ENCODE measurements at regions not wholly inside any gene's neighbourhood (a gene's known extent, or its start where the extent isn't known, plus 50 kb on each side); places are given as distances from the start of the nearest gene placed in this dataset.

DNA sequence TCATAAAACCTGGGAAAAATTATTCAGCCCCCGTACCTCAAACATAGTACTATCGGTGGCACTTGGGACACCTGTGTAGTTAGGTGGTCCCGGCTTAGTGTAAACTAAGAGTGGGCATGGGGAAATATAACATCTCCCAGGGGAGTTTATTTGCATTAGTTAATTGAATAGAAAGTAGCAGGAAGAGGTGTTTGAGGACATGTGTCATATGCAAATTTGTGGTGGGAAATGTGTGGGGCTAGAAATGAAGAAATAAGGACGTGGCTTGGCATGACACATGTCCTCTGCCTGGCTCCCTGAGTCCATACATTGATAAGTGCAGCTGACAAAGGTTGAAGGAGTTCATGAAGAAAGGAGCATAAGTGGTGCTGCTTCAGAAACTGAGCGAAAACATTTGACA is 483.6 kb downstream of the SH2D1A start:
- no peak overlapping the region for H3K9ac ChIP-seq (ENCODE audit: low read depth in 1 of 2, low read length in 2 of 2)
- H3K4me1 ChIP-seq (ENCODE audit: control insufficient read depth in 4 of 4, insufficient read depth in 4 of 4, low read length in 3 of 4), result no peaks in the 10 kb centered on the region
- H3K4me3 ChIP-seq (ENCODE audit: low read depth in 1 of 3, low read length in 3 of 3), result no peak overlapping the region
- WGBS, result 90% methylated on average over 5 of the region's 5 CpGs
- H3K36me3 ChIP-seq (ENCODE audit: control insufficient read depth in 4 of 4, insufficient read depth in 3 of 4, low read depth in 1 of 4, low read length in 3 of 4), result no peaks in the 10 kb centered on the region
- no peak for DNase-seq (ENCODE audit: low spot score)
- H3K9me3 ChIP-seq (ENCODE audit: control insufficient read depth in 4 of 4, low read length in 3 of 4), result no peaks in the 10 kb centered on the region
- no peaks in the 10 kb centered on the region for H3K27me3 ChIP-seq (ENCODE audit: control insufficient read depth in 4 of 4, insufficient read depth in 4 of 4, low read length in 3 of 4)
- no peak for TF ChIP-seq NR2F2 (IDR thresholded peaks at IDR 0.05)
- no peak for TF ChIP-seq RAD21 (IDR thresholded peaks at IDR 0.05)
- TF ChIP-seq GABPA (IDR thresholded peaks at IDR 0.05 in 1 of 2, conservative IDR thresholded peaks at IDR 0.05 in 1 of 2), result no peak
- TF ChIP-seq, protein P1, sequence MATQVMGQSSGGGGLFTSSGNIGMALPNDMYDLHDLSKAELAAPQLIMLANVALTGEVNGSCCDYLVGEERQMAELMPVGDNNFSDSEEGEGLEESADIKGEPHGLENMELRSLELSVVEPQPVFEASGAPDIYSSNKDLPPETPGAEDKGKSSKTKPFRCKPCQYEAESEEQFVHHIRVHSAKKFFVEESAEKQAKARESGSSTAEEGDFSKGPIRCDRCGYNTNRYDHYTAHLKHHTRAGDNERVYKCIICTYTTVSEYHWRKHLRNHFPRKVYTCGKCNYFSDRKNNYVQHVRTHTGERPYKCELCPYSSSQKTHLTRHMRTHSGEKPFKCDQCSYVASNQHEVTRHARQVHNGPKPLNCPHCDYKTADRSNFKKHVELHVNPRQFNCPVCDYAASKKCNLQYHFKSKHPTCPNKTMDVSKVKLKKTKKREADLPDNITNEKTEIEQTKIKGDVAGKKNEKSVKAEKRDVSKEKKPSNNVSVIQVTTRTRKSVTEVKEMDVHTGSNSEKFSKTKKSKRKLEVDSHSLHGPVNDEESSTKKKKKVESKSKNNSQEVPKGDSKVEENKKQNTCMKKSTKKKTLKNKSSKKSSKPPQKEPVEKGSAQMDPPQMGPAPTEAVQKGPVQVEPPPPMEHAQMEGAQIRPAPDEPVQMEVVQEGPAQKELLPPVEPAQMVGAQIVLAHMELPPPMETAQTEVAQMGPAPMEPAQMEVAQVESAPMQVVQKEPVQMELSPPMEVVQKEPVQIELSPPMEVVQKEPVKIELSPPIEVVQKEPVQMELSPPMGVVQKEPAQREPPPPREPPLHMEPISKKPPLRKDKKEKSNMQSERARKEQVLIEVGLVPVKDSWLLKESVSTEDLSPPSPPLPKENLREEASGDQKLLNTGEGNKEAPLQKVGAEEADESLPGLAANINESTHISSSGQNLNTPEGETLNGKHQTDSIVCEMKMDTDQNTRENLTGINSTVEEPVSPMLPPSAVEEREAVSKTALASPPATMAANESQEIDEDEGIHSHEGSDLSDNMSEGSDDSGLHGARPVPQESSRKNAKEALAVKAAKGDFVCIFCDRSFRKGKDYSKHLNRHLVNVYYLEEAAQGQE (IDR thresholded peaks at IDR 0.05), result no peak
- TF ChIP-seq, protein P2, sequence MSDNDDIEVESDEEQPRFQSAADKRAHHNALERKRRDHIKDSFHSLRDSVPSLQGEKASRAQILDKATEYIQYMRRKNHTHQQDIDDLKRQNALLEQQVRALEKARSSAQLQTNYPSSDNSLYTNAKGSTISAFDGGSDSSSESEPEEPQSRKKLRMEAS (IDR thresholded peaks at IDR 0.05), result no peak
- no peak for TF ChIP-seq HNF4A (conservative IDR thresholded peaks at IDR 0.05)
- TF ChIP-seq FOXA1 (IDR thresholded peaks at IDR 0.05), result no peak
- no peak overlapping the region for H3K27ac ChIP-seq (ENCODE audit: low read depth in 1 of 2, low read length in 2 of 2)

DNA sequence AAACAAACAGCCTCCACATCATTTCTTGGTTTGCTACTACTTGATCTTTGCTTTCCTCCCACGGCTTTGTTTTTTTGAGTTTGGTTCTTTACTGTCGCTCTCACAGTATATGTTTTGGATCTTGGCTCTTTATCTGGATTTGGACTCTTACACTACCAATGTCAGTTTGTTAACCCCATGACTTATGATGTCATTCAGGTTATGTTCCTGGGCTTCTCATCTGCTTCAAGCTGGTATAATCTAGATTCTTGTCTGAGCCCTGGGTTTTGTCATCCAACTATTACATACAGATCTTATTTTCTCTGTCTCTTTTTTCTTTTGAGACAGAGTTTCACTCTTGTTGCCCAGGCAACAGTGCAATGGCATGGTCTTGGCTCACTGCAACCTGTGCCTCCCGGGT is 482.9 kb upstream of the TEX13C start:
- 91% methylated on average over 3 of the region's 3 CpGs for WGBS
- DNase-seq (ENCODE audit: low spot score), result no peak
- no peaks in the 10 kb centered on the region for H3K9me3 ChIP-seq (ENCODE audit: control insufficient read depth in 4 of 4, low read length in 3 of 4)
- no peak overlapping the region for H3K4me3 ChIP-seq (ENCODE audit: low read depth in 1 of 3, low read length in 3 of 3)
- no peaks in the 10 kb centered on the region for H3K36me3 ChIP-seq (ENCODE audit: control insufficient read depth in 4 of 4, insufficient read depth in 3 of 4, low read depth in 1 of 4, low read length in 3 of 4)
- no peaks in the 10 kb centered on the region for H3K27me3 ChIP-seq (ENCODE audit: control insufficient read depth in 4 of 4, insufficient read depth in 4 of 4, low read length in 3 of 4)
- H3K4me1 ChIP-seq (ENCODE audit: control insufficient read depth in 4 of 4, insufficient read depth in 4 of 4, low read length in 3 of 4), result no peaks in the 10 kb centered on the region
- TF ChIP-seq JUND (IDR thresholded peaks at IDR 0.05) (no peak), RXRA (IDR thresholded peaks at IDR 0.05) (no peak), SP1 (IDR thresholded peaks at IDR 0.05) (no peak), YY1 (IDR thresholded peaks at IDR 0.05) (no peak), HNF4G (IDR thresholded peaks at IDR 0.05) (no peak), RAD21 (IDR thresholded peaks at IDR 0.05) (no peak), FOXA2 (IDR thresholded peaks at IDR 0.05) (no peak), NR2F2 (IDR thresholded peaks at IDR 0.05) (no peak), HNF4A (conservative IDR thresholded peaks at IDR 0.05) (no peak), TAF1 (conservative IDR thresholded peaks at IDR 0.05) (no peak), GABPA (IDR thresholded peaks at IDR 0.05 in 1 of 2, conservative IDR thresholded peaks at IDR 0.05 in 1 of 2) (no peak), FOXA1 (IDR thresholded peaks at IDR 0.05) (no peak), EGR1 (IDR thresholded peaks at IDR 0.05; ENCODE audit: low read depth in 2 of 2) (no peak)
- TF ChIP-seq, protein P3, sequence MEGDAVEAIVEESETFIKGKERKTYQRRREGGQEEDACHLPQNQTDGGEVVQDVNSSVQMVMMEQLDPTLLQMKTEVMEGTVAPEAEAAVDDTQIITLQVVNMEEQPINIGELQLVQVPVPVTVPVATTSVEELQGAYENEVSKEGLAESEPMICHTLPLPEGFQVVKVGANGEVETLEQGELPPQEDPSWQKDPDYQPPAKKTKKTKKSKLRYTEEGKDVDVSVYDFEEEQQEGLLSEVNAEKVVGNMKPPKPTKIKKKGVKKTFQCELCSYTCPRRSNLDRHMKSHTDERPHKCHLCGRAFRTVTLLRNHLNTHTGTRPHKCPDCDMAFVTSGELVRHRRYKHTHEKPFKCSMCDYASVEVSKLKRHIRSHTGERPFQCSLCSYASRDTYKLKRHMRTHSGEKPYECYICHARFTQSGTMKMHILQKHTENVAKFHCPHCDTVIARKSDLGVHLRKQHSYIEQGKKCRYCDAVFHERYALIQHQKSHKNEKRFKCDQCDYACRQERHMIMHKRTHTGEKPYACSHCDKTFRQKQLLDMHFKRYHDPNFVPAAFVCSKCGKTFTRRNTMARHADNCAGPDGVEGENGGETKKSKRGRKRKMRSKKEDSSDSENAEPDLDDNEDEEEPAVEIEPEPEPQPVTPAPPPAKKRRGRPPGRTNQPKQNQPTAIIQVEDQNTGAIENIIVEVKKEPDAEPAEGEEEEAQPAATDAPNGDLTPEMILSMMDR (IDR thresholded peaks at IDR 0.05; ENCODE audit: low read depth, low read length, missing input control), result no peak
- TF ChIP-seq, protein P4, sequence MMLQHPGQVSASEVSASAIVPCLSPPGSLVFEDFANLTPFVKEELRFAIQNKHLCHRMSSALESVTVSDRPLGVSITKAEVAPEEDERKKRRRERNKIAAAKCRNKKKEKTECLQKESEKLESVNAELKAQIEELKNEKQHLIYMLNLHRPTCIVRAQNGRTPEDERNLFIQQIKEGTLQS (IDR thresholded peaks at IDR 0.05), result no peak
- TF ChIP-seq, protein P5, sequence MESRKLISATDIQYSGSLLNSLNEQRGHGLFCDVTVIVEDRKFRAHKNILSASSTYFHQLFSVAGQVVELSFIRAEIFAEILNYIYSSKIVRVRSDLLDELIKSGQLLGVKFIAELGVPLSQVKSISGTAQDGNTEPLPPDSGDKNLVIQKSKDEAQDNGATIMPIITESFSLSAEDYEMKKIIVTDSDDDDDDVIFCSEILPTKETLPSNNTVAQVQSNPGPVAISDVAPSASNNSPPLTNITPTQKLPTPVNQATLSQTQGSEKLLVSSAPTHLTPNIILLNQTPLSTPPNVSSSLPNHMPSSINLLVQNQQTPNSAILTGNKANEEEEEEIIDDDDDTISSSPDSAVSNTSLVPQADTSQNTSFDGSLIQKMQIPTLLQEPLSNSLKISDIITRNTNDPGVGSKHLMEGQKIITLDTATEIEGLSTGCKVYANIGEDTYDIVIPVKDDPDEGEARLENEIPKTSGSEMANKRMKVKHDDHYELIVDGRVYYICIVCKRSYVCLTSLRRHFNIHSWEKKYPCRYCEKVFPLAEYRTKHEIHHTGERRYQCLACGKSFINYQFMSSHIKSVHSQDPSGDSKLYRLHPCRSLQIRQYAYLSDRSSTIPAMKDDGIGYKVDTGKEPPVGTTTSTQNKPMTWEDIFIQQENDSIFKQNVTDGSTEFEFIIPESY (IDR thresholded peaks at IDR 0.05), result no peak
- TF ChIP-seq, protein P2 (IDR thresholded peaks at IDR 0.05), result no peak
- TF ChIP-seq, protein P1 (IDR thresholded peaks at IDR 0.05), result no peak
- H3K27ac ChIP-seq (ENCODE audit: low read depth in 1 of 2, low read length in 2 of 2), result no peak overlapping the region
- no peak overlapping the region for H3K9ac ChIP-seq (ENCODE audit: low read depth in 1 of 2, low read length in 2 of 2)
